KMS-11 (cell line): ENCODE measurements at regions not wholly inside any gene's neighbourhood (a gene's known extent, or its start where the extent isn't known, plus 50 kb on each side); places are given as distances from the start of the nearest gene placed in this dataset.

Experiments
- H2AFZ ChIP-seq: fragments of 200-600 bp; sonication (generic); 2 replicates; pipeline ENCODE4 v1.6.1; 2016; ENCODE audit warnings: antibody characterized with exemption, mixed run types, low read depth
- H3K27ac ChIP-seq: fragments of 200-600 bp; sonication (generic); 2 replicates; pipeline ENCODE4 v1.6.1; 2016; ENCODE audit warnings: mild to moderate bottlenecking, mixed run types
- H3K27me3 ChIP-seq: fragments of 200-600 bp; sonication (generic); 2 replicates; pipeline ENCODE4 v1.6.1; 2017; ENCODE audit warnings: mild to moderate bottlenecking, low read depth, mixed run types, moderate library complexity; ENCODE audit not compliant: insufficient read depth
- H3K36me3 ChIP-seq: fragments of 200-600 bp; sonication (generic); 2 replicates; pipeline ENCODE4 v1.6.1; 2017; ENCODE audit warnings: mild to moderate bottlenecking, mixed run types; ENCODE audit not compliant: insufficient read depth
- H3K4me1 ChIP-seq: fragments of 200-600 bp; sonication (generic); 2 replicates; pipeline ENCODE4 v1.6.1; 2016; ENCODE audit warnings: mild to moderate bottlenecking, low read depth, mixed run types; ENCODE audit not compliant: poor library complexity, severe bottlenecking
- H3K4me2 ChIP-seq: fragments of 200-600 bp; sonication (generic); 2 replicates; pipeline ENCODE4 v1.7.0; 2016; ENCODE audit warnings: mild to moderate bottlenecking, mixed run types
- H3K4me3 ChIP-seq: fragments of 200-600 bp; sonication (generic); IDR thresholded peaks from 2 replicates; pipeline ENCODE4 v1.6.1; 2017; ENCODE audit warnings: low read depth, low read length, mixed read lengths; ENCODE audit not compliant: insufficient read depth
- H3K79me2 ChIP-seq: fragments of 200-600 bp; sonication (generic); 2 replicates; pipeline ENCODE4 v1.6.1; 2016; ENCODE audit warnings: low read depth, mixed run types; ENCODE audit not compliant: insufficient read depth
- H3K9ac ChIP-seq: fragments of 200-600 bp; sonication (generic); 2 replicates; pipeline ENCODE4 v1.6.1; 2016; ENCODE audit warnings: mild to moderate bottlenecking, mixed run types
- H4K20me1 ChIP-seq: fragments of 200-600 bp; sonication (generic); 2 replicates; pipeline ENCODE4 v1.6.1; 2016; ENCODE audit warnings: mild to moderate bottlenecking, mixed run types; ENCODE audit not compliant: insufficient read depth
- TF ChIP-seq, protein P1 (sequence below): fragments of 200-600 bp; sonication (generic); conservative IDR thresholded peaks from 2 replicates; pipeline ENCODE4 v1.6.1; 2017; ENCODE audit warnings: low read depth, mild to moderate bottlenecking, antibody characterized with exemption, low read length, moderate library complexity, mixed read lengths

GRCh38 chr5:136732751-136733150 lies 367.4 kb upstream of the TRPC7 start:
- Histone ChIP-seq H4K20me1 (no peaks in the 10 kb centered on the region), H3K79me2 (no peaks in the 10 kb centered on the region), H2AFZ (no peak overlapping the region), H3K27ac (no peak overlapping the region), H3K4me2 (no peak overlapping the region), H3K4me1 (no peaks in the 10 kb centered on the region), H3K36me3 (no peaks in the 10 kb centered on the region), H3K9ac (no peak overlapping the region), H3K27me3 (no peaks in the 10 kb centered on the region), H3K4me3 (no peak overlapping the region)
- TF ChIP-seq, protein P1, sequence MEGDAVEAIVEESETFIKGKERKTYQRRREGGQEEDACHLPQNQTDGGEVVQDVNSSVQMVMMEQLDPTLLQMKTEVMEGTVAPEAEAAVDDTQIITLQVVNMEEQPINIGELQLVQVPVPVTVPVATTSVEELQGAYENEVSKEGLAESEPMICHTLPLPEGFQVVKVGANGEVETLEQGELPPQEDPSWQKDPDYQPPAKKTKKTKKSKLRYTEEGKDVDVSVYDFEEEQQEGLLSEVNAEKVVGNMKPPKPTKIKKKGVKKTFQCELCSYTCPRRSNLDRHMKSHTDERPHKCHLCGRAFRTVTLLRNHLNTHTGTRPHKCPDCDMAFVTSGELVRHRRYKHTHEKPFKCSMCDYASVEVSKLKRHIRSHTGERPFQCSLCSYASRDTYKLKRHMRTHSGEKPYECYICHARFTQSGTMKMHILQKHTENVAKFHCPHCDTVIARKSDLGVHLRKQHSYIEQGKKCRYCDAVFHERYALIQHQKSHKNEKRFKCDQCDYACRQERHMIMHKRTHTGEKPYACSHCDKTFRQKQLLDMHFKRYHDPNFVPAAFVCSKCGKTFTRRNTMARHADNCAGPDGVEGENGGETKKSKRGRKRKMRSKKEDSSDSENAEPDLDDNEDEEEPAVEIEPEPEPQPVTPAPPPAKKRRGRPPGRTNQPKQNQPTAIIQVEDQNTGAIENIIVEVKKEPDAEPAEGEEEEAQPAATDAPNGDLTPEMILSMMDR = no peak

DNA sequence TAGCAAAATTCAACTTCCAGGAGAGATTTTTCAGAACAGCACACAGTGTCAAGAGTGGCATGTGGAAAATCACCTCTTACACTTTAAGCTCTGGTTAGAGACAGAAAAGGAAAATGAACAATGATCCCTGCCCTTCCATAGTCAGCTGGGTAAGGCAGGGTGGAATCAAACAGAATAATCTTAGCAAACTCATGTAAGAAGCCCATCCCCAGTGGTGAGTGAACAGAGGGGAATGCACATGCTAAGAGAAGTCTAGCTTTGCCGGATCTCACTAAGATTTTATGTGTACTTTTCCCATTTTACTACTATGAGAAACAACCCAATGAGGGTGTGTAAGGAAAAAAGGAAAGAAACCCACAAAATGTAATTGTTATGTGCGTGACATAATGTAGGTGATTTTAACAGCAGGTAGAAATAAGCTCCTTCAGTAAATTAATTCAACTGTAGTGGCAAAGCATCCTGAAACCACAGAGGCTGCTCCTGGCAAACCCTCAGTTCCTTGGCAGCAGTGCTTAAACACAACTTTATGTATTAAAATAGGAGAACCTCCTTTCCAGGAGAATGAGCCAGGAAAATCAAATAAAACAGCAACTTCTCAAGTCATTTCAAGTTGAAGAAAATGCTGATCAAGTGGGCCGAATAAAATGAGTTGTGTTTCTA lies 366.0 kb upstream of the TRPC7 start:
- Histone ChIP-seq H3K4me2 (no peak overlapping the region), H3K27ac (no peak overlapping the region)

DNA sequence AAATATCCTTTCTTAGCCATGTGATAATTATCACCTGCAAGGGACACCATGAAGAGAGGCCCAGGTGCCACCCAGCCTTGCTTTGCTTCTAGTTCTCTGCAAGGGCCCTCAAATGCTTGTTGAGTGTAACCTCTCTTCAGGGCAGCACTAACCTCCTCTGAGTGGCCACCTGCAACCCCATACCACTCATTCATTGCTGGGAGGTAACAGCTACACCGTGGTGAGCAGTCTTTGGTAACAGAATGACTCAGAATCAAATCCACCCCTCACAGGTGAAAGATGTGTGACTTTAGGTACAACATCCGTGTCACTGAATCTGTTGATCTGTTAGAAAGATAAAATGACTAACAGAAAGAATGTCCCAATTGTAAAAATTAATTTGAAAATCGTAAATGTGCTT lies 365.1 kb upstream of the TRPC7 start:
- Histone ChIP-seq H3K4me2 (no peak overlapping the region), H3K27me3 (no peaks in the 10 kb centered on the region), H4K20me1 (no peaks in the 10 kb centered on the region), H3K9ac (no peak overlapping the region), H3K79me2 (no peaks in the 10 kb centered on the region), H3K36me3 (no peaks in the 10 kb centered on the region), H3K4me3 (no peak overlapping the region), H3K4me1 (no peaks in the 10 kb centered on the region), H3K27ac (no peak overlapping the region), H2AFZ (no peak overlapping the region)
- TF ChIP-seq, protein P1 = no peak

More for the DNA sequence above, 366.0 kb upstream of the TRPC7 start:
- Histone ChIP-seq H3K36me3 (no peaks in the 10 kb centered on the region), H3K4me1 (no peaks in the 10 kb centered on the region), H2AFZ (no peak overlapping the region), H3K27me3 (no peaks in the 10 kb centered on the region), H4K20me1 (no peaks in the 10 kb centered on the region), H3K4me3 (no peak overlapping the region), H3K9ac (no peak overlapping the region), H3K79me2 (no peaks in the 10 kb centered on the region)
- TF ChIP-seq, protein P1 = no peak

- Histone ChIP-seq H3K4me2 (no peak overlapping the region), H2AFZ (no peak overlapping the region), H3K27ac (no peak overlapping the region), H3K27me3 (no peaks in the 10 kb centered on the region), H3K9ac (no peak overlapping the region), H3K4me1 (no peaks in the 10 kb centered on the region), H3K79me2 (no peaks in the 10 kb centered on the region), H3K4me3 (no peak overlapping the region), H3K36me3 (no peaks in the 10 kb centered on the region), H4K20me1 (no peaks in the 10 kb centered on the region)
- TF ChIP-seq, protein P1 = no peak
Observed at GRCh38 chr5:136729901-136730355, 364.6 kb upstream of the TRPC7 start.
